Brain microvascular endothelial cell (primary cell): ENCODE measurements at regions not wholly inside any gene's neighbourhood (a gene's known extent, or its start where the extent isn't known, plus 50 kb on each side); places are given as distances from the start of the nearest gene placed in this dataset.

Experiments used
- DNase-seq: peaks from one replicate; pipeline ENCODE4 v3.0.0-alpha.2; 2020
- H3K27ac ChIP-seq: fragments of 250-450 bp; sonication (Bioruptor Pico); 2 replicates; pipeline ENCODE4 v1.5.1; 2020; ENCODE audit warnings: mild to moderate bottlenecking, moderate library complexity
- H3K27me3 ChIP-seq: fragments of 250-450 bp; sonication (Bioruptor Pico); replicated peaks from 2 replicates; pipeline ENCODE4 v1.5.1; 2020; ENCODE audit warnings: mild to moderate bottlenecking
- H3K36me3 ChIP-seq: fragments of 250-450 bp; sonication (Bioruptor Pico); replicated peaks from 2 replicates; pipeline ENCODE4 v1.5.1; 2020; ENCODE audit warnings: mild to moderate bottlenecking
- H3K4me3 ChIP-seq: 2 replicates; pipeline ENCODE4 v1.5.1; 2011; ENCODE audit warnings: low read depth, mild to moderate bottlenecking, control low read depth, low read length, moderate library complexity
- in situ Hi-C: cut with HindIII; loops from 2 replicates; pipeline ENCODE4 v1.10.0; 2017; ENCODE audit warnings: low sequenced_read_pairs, low pct_ligation_motif_present
- TF ChIP-seq, protein P1 (sequence below): IDR thresholded peaks from 2 replicates; pipeline ENCODE4 v1.5.1; 2011; ENCODE audit warnings: low read depth, mild to moderate bottlenecking, moderate library complexity, low read length, control low read depth, inconsistent platforms; ENCODE audit errors: missing control alignments

GRCh38 chr4:62953752-62954151 is 1455.5 kb downstream of the TECRL start:
- H3K27ac ChIP-seq: no peak overlapping the region
- in situ Hi-C loops: no loop called here
- TF ChIP-seq, protein P1, sequence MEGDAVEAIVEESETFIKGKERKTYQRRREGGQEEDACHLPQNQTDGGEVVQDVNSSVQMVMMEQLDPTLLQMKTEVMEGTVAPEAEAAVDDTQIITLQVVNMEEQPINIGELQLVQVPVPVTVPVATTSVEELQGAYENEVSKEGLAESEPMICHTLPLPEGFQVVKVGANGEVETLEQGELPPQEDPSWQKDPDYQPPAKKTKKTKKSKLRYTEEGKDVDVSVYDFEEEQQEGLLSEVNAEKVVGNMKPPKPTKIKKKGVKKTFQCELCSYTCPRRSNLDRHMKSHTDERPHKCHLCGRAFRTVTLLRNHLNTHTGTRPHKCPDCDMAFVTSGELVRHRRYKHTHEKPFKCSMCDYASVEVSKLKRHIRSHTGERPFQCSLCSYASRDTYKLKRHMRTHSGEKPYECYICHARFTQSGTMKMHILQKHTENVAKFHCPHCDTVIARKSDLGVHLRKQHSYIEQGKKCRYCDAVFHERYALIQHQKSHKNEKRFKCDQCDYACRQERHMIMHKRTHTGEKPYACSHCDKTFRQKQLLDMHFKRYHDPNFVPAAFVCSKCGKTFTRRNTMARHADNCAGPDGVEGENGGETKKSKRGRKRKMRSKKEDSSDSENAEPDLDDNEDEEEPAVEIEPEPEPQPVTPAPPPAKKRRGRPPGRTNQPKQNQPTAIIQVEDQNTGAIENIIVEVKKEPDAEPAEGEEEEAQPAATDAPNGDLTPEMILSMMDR: no peak
- no peaks in the 10 kb centered on the region for H3K27me3 ChIP-seq
- H3K4me3 ChIP-seq: no peak overlapping the region
- H3K36me3 ChIP-seq: no peaks in the 10 kb centered on the region
- no peak for DNase-seq

DNA sequence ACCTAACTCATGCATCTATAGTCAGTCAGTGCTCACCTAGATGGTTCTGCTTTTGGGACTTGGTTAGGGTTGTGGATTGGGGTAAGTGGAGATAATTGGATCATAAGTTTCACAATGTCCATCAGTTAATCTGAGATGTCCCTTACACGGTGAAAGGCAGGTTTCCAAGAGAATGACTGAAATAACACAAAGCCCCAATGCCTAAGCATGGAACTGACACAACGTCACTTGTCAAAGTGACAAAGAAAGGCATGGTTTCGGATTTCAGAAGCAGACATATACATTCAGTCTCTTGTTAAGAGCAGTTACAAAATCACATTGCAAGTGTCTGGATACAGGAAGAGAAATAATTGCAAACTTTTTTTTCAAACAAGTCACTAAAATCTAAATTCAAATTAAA is 1456.9 kb downstream of the TECRL start:
- in situ Hi-C loops: no loop called here
- TF ChIP-seq, protein P1: no peak
- Histone ChIP-seq H3K4me3 (no peak overlapping the region), H3K36me3 (no peaks in the 10 kb centered on the region), H3K27me3 (no peaks in the 10 kb centered on the region), H3K27ac (no peak overlapping the region)
- DNase-seq: no peak

- Histone ChIP-seq H3K4me3 (no peak overlapping the region), H3K27ac (no peak overlapping the region), H3K36me3 (no peaks in the 10 kb centered on the region), H3K27me3 (no peaks in the 10 kb centered on the region)
- TF ChIP-seq, protein P1: no peak
- DNase-seq: no peak
- in situ Hi-C loops: no loop called here
These were observed 1461.1 kb downstream of the TECRL start for GRCh38 chr4:62948108-62948507.

- no peaks in the 10 kb centered on the region for H3K36me3 ChIP-seq
- no peak overlapping the region for H3K27ac ChIP-seq
- H3K27me3 ChIP-seq: no peaks in the 10 kb centered on the region
- H3K4me3 ChIP-seq: no peak overlapping the region
- TF ChIP-seq, protein P1: no peak
- DNase-seq: no peak
- in situ Hi-C loops: no loop called here
These were observed 1469.0 kb downstream of the TECRL start for GRCh38 chr4:62940229-62940628.

DNA sequence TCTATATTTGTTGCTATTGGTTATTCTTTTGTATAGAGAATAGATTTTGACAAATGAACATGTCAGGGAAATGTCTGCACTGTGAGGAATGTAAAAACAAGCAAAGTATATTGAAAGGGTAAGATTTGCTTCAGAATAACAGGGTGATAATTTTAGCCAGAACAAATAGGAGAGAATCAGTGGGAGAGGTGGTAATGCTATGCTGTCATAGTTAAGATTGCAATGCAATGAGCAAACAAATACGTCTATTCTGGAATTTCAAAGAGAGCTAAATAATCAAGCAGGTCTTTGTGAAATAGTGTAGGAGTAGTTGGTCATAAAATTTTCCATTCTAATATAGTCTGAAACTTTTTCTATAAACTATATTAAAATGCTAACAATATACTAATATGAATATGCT is 1478.4 kb downstream of the TECRL start:
- H3K27ac ChIP-seq: no peak overlapping the region
- DNase-seq: no peak
- no peak overlapping the region for H3K4me3 ChIP-seq
- H3K27me3 ChIP-seq: no peaks in the 10 kb centered on the region
- H3K36me3 ChIP-seq: no peaks in the 10 kb centered on the region
- TF ChIP-seq, protein P1: no peak
- in situ Hi-C loops: no loop called here

GRCh38 chr4:62928483-62928882 is 1480.8 kb downstream of the TECRL start:
- H3K27ac ChIP-seq: no peak overlapping the region
- H3K27me3 ChIP-seq: no peaks in the 10 kb centered on the region
- H3K36me3 ChIP-seq: no peaks in the 10 kb centered on the region
- no peak overlapping the region for H3K4me3 ChIP-seq
- TF ChIP-seq, protein P1: no peak
- no peak for DNase-seq
- in situ Hi-C loops: no loop called here
